K562 (cell line): ENCODE measurements at regions not wholly inside any gene's neighbourhood (a gene's known extent, or its start where the extent isn't known, plus 50 kb on each side); places are given as distances from the start of the nearest gene placed in this dataset.

Source experiments
- ATAC-seq: fragments of 200-7000 bp; cut with Tn5 transposase; 3 replicates; pipeline ENCODE4 v1.9.1; 2020; ENCODE audit warnings: moderate library complexity
- BruUV-seq: library from RNA; stranded (reverse); fragments of 400-500 nt; replicated peaks from 2 replicates; lab custom pipeline; 2021; lab: Mats Ljungman, UMichigan
- CTCF ChIA-PET: fragments of 300-600 bp; formaldehyde crosslinking; extraction: SDS; loops from one replicate; lab custom pipeline; 2021; ENCODE audit warnings: low intra/inter-chr PET ratio; lab: Yijun Ruan, JAX
- POLR2A ChIA-PET: fragments of 300-600, 350-650 bp; sonication (Branson Sonifier 250); formaldehyde crosslinking; extraction: SDS; loops from one replicate; lab custom pipeline; 2021; ENCODE audit warnings: antibody characterized with exemption, inconsistent platforms; lab: Yijun Ruan, JAX
- DNase-seq, 4 experiments: peaks; one replicate each; pipeline versions ENCODE4 v3.0.0 to v3.0.0-alpha.2; 2011 to 2018; ENCODE audit warnings: low spot score in 3 of 4, mixed read lengths in 3 of 4; ENCODE audit errors: extremely low read depth in 1 of 4
- FAIRE-seq: peaks from 2 replicates; lab custom pipeline; 2011; peaks lifted over from hg19 to GRCh38; lab: Jason Lieb, UNC
- H2AFZ ChIP-seq: 2 replicates; pipeline ENCODE4 v1.6.0; 2011; ENCODE audit warnings: low read depth, low read length, control low read depth, inconsistent platforms
- H3K27ac ChIP-seq: fragments of 200-600 bp; 3 replicates; pipeline ENCODE4 v1.8.0; 2011; ENCODE audit warnings: low read depth, mild to moderate bottlenecking, control low read depth, inconsistent platforms, low read length, moderate library complexity, mixed read lengths; ENCODE audit errors: extremely low read depth
- H3K27me3 ChIP-seq, 2 experiments: fragments of 300-600 bp in 1 of 2; 2 replicates in 1 of 2; 3 replicates in 1 of 2; pipeline versions ENCODE4 v1.6.0 to v1.8.0; 2011; ENCODE audit warnings: inconsistent platforms in 2 of 2, low read length in 2 of 2, mild to moderate bottlenecking in 1 of 2, mixed read lengths in 1 of 2, moderate library complexity in 1 of 2; ENCODE audit not compliant: control insufficient read depth in 2 of 2, insufficient read depth in 2 of 2
- H3K36me3 ChIP-seq: fragments of 300-600 bp; 3 replicates; pipeline ENCODE4 v1.8.0; 2011; ENCODE audit warnings: mild to moderate bottlenecking, low read length, inconsistent platforms; ENCODE audit not compliant: control insufficient read depth, insufficient read depth
- H3K4me1 ChIP-seq, 2 experiments: fragments of 200-600 bp in 1 of 2; replicated peaks in 1 of 2; 2 replicates in 1 of 2; 3 replicates in 1 of 2; pipeline versions ENCODE4 v1.5.1 to v1.8.0; 2011; ENCODE audit warnings: inconsistent platforms in 2 of 2, low read length in 2 of 2, mild to moderate bottlenecking in 1 of 2, mixed read lengths in 1 of 2, moderate library complexity in 1 of 2; ENCODE audit not compliant: control insufficient read depth in 2 of 2, insufficient read depth in 2 of 2
- H3K4me2 ChIP-seq: 2 replicates; pipeline ENCODE4 v1.6.1; 2011; ENCODE audit warnings: low read length, control low read depth, inconsistent platforms, mixed read lengths; ENCODE audit not compliant: insufficient read depth
- H3K4me3 ChIP-seq: fragments of 200-600 bp; sonication (generic), shearing (Covaris generic); 2 replicates; pipeline ENCODE4 v1.5.1; 2016; ENCODE audit warnings: control low read depth, inconsistent platforms
- H3K79me2 ChIP-seq: fragments of 200-600 bp; 3 replicates; pipeline ENCODE4 v1.8.0; 2011; ENCODE audit warnings: low read length, inconsistent platforms; ENCODE audit not compliant: control insufficient read depth, insufficient read depth
- H3K9ac ChIP-seq, 2 experiments: 2 replicates each; pipeline versions ENCODE4 v1.6.0 to v1.6.1; 2011; ENCODE audit warnings: low read depth in 2 of 2, low read length in 2 of 2, control low read depth in 1 of 2, inconsistent platforms in 1 of 2, mild to moderate bottlenecking in 1 of 2, mixed read lengths in 1 of 2; ENCODE audit not compliant: insufficient read depth in 1 of 2
- H3K9me1 ChIP-seq: one replicate; pipeline ENCODE4 v1.6.0; 2011; ENCODE audit warnings: inconsistent platforms, mild to moderate bottlenecking, low read length, moderate library complexity; ENCODE audit not compliant: control insufficient read depth, insufficient read depth
- H3K9me3 ChIP-seq: replicated peaks from 2 replicates; pipeline ENCODE4 v1.5.1; 2011; ENCODE audit warnings: low read depth, low read length, inconsistent platforms; ENCODE audit not compliant: control insufficient read depth, insufficient read depth
- H4K20me1 ChIP-seq: replicated peaks from 2 replicates; pipeline ENCODE4 v1.6.1; 2011; ENCODE audit warnings: low read length, inconsistent platforms, mixed read lengths; ENCODE audit not compliant: control insufficient read depth, insufficient read depth
- ARNT ChIP-seq, 2 experiments: fragments of 450-650 bp; IDR thresholded peaks; 2 replicates each; pipeline ENCODE4 v1.6.1; 2016; ENCODE audit warnings: mild to moderate bottlenecking in 1 of 2
- ETV1 ChIP-seq: fragments of 450-650 bp; conservative IDR thresholded peaks from 2 replicates; pipeline ENCODE4 v1.6.1; 2016; ENCODE audit warnings: missing genetic modification characterization, control low read depth, low read depth, missing compliant biosample characterization
- FOS ChIP-seq: IDR thresholded peaks from 3 replicates; pipeline ENCODE4 v1.6.1; 2011; ENCODE audit not compliant: insufficient read length; ENCODE audit errors: extremely low read depth
- HIVEP1 ChIP-seq: fragments of 250-450 bp; sonication (Bioruptor Pico); IDR thresholded peaks from 2 replicates; pipeline ENCODE4 v1.4.0; 2020; ENCODE audit warnings: mild to moderate bottlenecking
- HNRNPUL1 ChIP-seq: fragments of 200-400 bp; formaldehyde crosslinking; IDR thresholded peaks from 2 replicates; pipeline ENCODE4 v1.6.1; 2017; ENCODE audit warnings: low read length
- RAD21 ChIP-seq, 2 experiments: fragments of 250-450 bp in 1 of 2; fragments of 450-650 bp in 1 of 2; sonication (Bioruptor Pico) in 1 of 2; formaldehyde crosslinking in 1 of 2; IDR thresholded peaks in 1 of 2; conservative IDR thresholded peaks in 1 of 2; 2 replicates each; pipeline versions ENCODE4 v1.4.0 to v1.8.0; 2020 to 2022; ENCODE audit warnings: mild to moderate bottlenecking in 2 of 2, moderate library complexity in 1 of 2
- RREB1 ChIP-seq: fragments of 250-450 bp; sonication (Bioruptor Pico); IDR thresholded peaks from 2 replicates; pipeline ENCODE4 v1.4.0; 2020
- SMC3 ChIP-seq: conservative IDR thresholded peaks from 2 replicates; pipeline ENCODE4 v1.6.1; 2011; ENCODE audit warnings: low read depth, low read length, improper control_type of control experiment; ENCODE audit not compliant: insufficient read depth
- TCF7 ChIP-seq: sonication (generic); IDR thresholded peaks from 2 replicates; pipeline ENCODE4 v1.6.1; 2016; ENCODE audit warnings: antibody characterized with exemption, borderline replicate concordance
- ZBTB34 ChIP-seq: fragments of 250-450 bp; sonication (Bioruptor Pico); IDR thresholded peaks from 2 replicates; pipeline ENCODE4 v1.8.0; 2021; ENCODE audit warnings: mild to moderate bottlenecking, moderate library complexity
- ZNF589 ChIP-seq: fragments of 200-800 bp; sonication (Bioruptor generic); IDR thresholded peaks from 2 replicates; pipeline ENCODE4 v1.6.1; 2016; ENCODE audit warnings: low read depth, missing genetic modification characterization, missing compliant biosample characterization
- WGBS: fragments of 100-300 bp; shearing (Covaris generic); methylation state at CpG from one replicate; pipeline ENCODE4 v1.1.6; 2016; ENCODE audit warnings: low coverage, mixed read lengths; ENCODE audit not compliant: insufficient coverage; ENCODE audit errors: missing lambda C conversion rate; 5-methylcytosine and 5-hydroxymethylcytosine counted together
- in situ Hi-C: fragments of 300-500 bp; cut with MboI; formaldehyde crosslinking; loops from 4 replicates; pipeline ENCODE4 v1.15.0; 2018; ENCODE audit warnings: inconsistent platforms, mixed read lengths
- intact Hi-C: fragments of 100-400 bp; cut with micrococcal nuclease; formaldehyde crosslinking; loops from 2 replicates; pipeline ENCODE4 v1.14.2; 2022

GRCh38 chr2:104412384-104412783 lies 441.5 kb upstream of the POU3F3 start:
- Histone ChIP-seq H3K27me3 (no peaks in the 10 kb centered on the region), H3K27ac (no peak overlapping the region), H3K9ac (no peak overlapping the region), H3K79me2 (no peaks in the 10 kb centered on the region), H3K36me3 (no peaks in the 10 kb centered on the region), H3K9me3 (no peaks in the 10 kb centered on the region), H3K9me1 (no peaks in the 10 kb centered on the region), H3K4me1 (no peaks in the 10 kb centered on the region), H3K4me3 (no peak overlapping the region), H3K4me2 (no peak overlapping the region), H2AFZ (no peak overlapping the region), H4K20me1 (no peaks in the 10 kb centered on the region)
- intact Hi-C loops: loop anchor here (2.0 to 5.0 kb wide), 2 partner anchors 1124 to 1250 kb away; no protein-coding TSS in a partner anchor
- WGBS: 0% methylated on average over 2 of the region's 2 CpGs
- ChIA-PET CTCF (interaction anchor here (0.8 to 1.2 kb wide), 2 partner anchors 1251 to 1573 kb away, joined by 3 to 4 read pairs; no protein-coding TSS in a partner anchor), POLR2A (no interaction called here)
- peak; percentile 74 for ATAC-seq
- BruUV-seq: no TSS peak
- in situ Hi-C loops: no loop called here
- peak; percentile 81 for FAIRE-seq
- peak; percentile 41 to 52 (median 48) for DNase-seq
- TF ChIP-seq HIVEP1 (CRISPR knock-in tag) (no peak), ARNT (IDR thresholded peaks at IDR 0.05) (no peak), TCF7 (no peak), RREB1 (CRISPR knock-in tag) (no peak), FOS (no peak), ZNF589 (no peak), RAD21 (CRISPR knock-in tag; conservative IDR thresholded peaks at IDR 0.05 in 1 of 2, IDR thresholded peaks at IDR 0.05 in 1 of 2) (peak; percentile 42 to 56), ETV1 (tag) (no peak), HNRNPUL1 (no peak), ZBTB34 (no peak), SMC3 (peak; percentile 37; the same call in 1 of the 2 replicates)
